GM21528 (cell line): ENCODE measurements at regions not wholly inside any gene's neighbourhood (a gene's known extent, or its start where the extent isn't known, plus 50 kb on each side); places are given as distances from the start of the nearest gene placed in this dataset.
"Not testable (repeated sequence)": the region's sequence is repeated elsewhere in the genome, so short reads cannot be mapped to it uniquely, and the experiment has no call there.

Source experiments
- ATAC-seq: cut with Tn5 transposase; IDR thresholded peaks from one replicate; pipeline ENCODE4 v1.9.1; 2021; ENCODE audit warnings: mild to moderate bottlenecking, moderate library complexity; ENCODE audit not compliant: unreplicated experiment, low FRiP score

- no peak for ATAC-seq
Observed at GRCh38 chr1:185445594-185445993, 128.6 kb upstream of the IVNS1ABP start.

- no peak for ATAC-seq
Observed at GRCh38 chr1:185444676-185445075, 127.6 kb upstream of the IVNS1ABP start.

- ATAC-seq = no peak
Observed at GRCh38 chr1:185442050-185442449, 125.0 kb upstream of the IVNS1ABP start.

DNA sequence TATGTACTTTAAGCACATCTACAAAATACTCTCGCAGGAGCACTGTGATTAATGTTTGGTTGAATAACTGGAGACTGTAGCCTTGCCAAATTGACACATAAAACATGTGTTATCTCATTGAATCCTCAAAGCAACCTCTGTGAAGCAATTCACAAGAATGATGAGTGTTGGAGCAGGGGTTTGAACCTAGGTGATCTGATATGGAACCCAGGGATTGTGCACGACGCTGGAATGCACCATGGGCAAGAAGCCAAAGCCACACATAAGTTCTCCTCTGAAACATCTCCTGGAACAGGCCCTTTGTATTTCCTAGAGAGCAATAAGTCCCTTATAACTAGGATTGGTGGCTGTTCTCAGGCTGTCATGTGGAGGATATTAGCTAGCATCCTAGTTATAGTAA is 124.6 kb upstream of the IVNS1ABP start:
- ATAC-seq = no peak

DNA sequence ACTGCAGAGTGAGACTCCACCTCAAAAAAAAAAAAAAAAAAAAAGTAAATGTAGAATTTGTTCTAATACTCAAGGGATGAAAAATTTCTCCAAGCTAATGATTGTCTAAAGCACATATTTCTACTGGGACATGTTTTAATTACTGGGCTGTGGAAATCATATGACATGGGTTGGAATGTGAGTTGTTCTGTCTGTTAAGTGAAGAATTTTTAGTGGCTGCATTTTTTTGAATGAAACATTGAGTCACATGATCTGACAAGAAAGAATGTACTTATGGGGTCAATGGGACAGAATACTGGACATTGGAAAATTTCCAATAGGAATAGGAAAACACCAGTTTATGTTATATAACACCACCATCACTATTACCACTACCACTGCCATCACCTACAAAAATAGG is 123.8 kb upstream of the IVNS1ABP start:
- ATAC-seq = no peak

DNA sequence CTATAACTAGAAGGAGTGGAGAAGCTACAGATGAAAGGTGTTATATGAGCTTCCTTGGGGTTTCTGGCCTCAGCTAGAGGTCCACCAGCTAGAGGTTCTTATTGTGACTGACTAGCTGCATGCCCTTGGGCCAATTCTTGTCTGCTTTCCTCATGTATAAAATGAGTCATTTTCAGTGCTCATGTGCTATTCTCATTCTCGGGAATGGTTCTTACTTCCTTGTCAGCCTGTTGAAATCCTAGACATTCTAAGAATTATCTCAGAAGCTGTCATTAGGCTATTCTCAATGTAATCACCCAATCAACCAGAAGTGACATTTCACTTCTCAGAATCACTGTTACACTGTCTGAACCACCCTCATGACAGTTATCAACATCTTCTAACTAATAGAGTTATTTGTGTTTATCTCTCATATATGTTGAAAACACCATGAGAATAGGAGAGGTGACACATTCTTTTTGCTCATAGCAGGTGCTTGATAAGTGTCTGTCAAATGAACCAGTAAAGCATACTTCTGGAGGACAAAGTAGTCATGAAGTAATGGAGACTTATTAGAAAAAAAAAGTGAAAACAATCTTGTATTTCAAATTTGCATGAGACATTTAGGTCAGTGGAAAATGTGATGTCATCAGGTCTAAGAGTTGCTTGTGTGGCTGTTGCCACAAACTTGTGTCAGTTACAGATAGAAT is 122.8 kb upstream of the IVNS1ABP start:
- peak; percentile 66 for ATAC-seq

GRCh38 chr1:185438936-185439335 is 121.9 kb upstream of the IVNS1ABP start:
- no peak for ATAC-seq

GRCh38 chr1:185435696-185436379 is 118.8 kb upstream of the IVNS1ABP start:
- ATAC-seq = no peak

DNA sequence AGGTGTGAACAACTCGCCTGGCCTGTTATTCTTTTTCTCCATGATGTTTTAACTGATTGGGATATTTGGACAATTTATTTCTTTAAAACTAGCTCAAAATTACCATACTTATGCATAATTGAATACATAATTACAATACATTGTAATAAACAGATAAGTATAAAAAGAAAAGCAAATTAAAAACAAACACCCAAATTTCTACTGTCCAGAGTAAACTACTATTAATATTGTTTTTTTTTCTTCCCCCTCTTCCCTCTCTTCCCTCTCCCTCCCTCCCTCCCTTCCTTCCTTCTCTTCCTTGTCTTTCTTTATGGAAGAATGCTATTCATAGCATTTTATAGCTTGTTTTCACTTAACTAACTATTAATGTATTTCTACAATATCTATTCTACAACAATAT is 117.7 kb upstream of the IVNS1ABP start:
- ATAC-seq = no peak

- no peak for ATAC-seq
Observed at GRCh38 chr1:185433667-185434066, 116.6 kb upstream of the IVNS1ABP start.

GRCh38 chr1:185432948-185433347 is 115.9 kb upstream of the IVNS1ABP start:
- no peak for ATAC-seq

DNA sequence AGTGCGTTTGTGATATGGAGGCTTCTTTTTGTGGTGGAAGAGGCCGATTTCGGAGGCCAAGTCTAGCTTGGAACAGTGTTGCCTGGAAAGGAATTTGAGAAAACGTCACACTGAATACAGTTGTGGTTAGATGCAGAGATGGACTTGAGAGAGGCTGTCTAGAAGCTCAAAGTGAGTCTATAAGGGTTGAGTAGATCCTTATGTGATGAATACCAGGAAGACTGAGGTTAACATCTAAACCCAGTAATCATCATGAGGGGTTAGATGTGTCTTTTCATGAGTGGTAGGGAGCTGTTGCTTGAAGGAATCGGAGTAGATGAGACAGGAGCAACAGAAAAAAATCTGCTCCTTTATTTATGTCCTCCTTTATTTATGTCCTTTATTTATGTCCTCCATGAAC is 114.6 kb upstream of the IVNS1ABP start:
- ATAC-seq = no peak

DNA sequence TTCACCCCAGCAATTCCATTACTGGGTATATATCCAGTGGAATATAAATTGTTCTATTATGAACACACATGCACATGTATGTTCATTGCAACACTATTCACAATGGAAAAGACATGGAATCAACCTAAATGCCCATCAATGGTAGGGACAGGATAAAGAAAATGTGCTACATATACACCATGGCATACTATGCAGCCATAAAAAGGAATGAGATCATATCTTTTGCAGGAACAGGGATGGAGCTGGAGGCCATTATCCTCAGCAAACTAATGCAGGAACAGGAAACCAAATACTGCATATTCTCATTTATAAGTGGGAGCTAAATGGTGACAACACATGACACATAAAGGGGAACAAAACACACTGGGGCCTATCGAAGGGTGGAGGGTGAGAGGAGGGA is 112.6 kb upstream of the IVNS1ABP start:
- ATAC-seq = not testable (repeated sequence)

DNA sequence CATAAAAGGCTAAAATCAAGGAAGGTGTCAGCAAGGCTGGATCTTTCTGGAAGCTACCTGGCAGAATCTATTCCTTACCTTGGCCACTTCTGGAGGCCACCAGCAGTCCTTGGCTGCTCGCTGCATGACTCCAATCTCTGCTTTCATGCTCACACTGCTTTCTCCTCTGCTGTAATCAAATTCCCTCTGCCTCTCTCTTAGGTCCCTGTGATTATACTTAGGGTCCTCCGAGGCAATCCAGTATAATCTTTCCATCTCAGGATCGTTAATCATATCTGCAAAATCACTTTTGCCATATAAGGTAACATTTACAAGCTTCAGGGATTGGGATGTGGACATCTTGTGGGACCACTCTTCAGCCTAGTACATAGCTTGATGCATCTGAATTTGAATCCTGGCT is 110.7 kb upstream of the IVNS1ABP start:
- ATAC-seq = no peak

- ATAC-seq = no peak
Observed at GRCh38 chr1:185427264-185427663, 110.2 kb upstream of the IVNS1ABP start.

DNA sequence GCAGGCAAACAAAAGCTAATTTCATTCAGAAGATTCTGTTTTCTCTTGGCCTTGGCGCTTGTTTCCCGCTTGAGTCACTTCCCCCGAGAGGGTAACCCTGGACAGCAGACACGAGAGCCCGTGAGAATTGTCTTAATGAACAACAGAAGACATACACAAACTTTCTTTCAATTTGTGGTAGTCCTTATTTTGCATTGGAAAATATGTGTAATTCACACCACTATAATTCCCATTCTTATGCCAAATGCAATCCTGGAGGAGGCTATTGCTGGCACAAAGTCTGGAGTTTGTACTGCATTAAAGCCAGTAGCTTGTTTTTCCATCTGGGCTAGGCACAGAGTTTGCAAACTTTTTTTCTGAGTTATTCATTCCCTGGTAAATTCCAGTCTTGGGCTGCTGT is 109.8 kb upstream of the IVNS1ABP start:
- no peak for ATAC-seq

DNA sequence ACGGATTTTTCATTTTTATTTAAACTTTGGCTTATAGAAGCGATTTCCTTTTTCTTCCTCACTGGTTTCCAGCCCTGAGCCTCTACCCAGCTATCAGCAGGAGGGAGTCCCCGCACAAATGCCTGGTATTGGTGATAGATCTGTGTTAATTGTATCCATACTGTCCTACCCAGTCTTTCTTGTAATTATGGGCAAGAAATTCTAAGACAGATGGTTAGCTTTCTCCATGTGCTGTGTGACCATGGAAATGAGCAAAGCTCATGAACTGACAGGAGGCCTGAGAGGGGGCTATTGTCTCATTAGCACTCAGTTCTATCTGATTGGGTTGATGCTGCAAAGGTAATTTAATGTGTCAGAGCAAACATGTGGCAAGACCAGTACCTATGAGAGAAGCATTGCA is 108.1 kb upstream of the IVNS1ABP start:
- no peak for ATAC-seq

- no peak for ATAC-seq
Observed at GRCh38 chr1:185421485-185422107, 104.6 kb upstream of the IVNS1ABP start.

DNA sequence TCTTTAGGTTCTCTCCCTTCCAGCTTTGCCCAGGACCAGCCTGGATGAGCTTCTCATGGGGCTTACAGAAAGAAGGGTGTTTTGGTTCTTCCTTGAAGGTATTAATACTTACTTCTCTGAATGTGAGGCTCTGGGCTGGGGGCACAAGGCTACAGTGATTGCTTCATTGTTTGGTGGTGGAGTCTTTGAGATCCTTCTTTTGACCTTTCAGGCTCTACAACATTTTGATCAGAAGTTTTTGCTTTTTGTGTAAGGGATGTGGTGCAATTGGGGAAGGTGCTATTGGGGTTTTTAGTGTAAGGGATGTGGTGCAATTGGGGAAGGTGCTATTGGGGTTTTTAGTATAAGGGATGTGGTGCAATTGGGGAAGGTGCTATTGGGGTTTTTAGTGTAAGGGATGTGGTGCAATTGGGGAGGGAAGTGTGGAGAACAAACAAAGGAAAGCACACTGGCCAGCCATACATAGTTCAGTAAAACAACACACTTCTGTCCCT is 103.6 kb upstream of the IVNS1ABP start:
- no peak for ATAC-seq

- ATAC-seq = no peak
Observed at GRCh38 chr1:185419718-185420117, 102.7 kb upstream of the IVNS1ABP start.

DNA sequence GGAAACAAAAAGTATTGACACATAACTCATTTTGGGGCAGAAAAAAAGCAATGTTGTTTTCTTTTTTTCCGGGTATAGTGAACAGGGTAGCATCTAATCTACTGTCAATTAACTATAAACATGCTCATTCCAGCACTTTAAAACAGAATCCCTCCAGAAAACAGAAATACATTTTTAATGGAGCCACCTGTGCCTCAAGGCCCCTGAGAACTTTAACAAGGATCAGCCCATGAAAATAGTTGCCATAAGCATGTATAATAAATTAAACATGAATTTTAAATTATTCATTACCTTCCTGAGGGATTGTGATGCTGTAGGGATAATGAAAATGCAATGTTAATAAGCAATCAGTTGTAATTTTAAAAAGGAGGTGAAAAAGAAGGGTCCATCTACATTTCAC is 101.4 kb upstream of the IVNS1ABP start:
- no peak for ATAC-seq
